DOHH2 (cell line): ENCODE measurements at regions not wholly inside any gene's neighbourhood (a gene's known extent, or its start where the extent isn't known, plus 50 kb on each side); places are given as distances from the start of the nearest gene placed in this dataset.

ENCODE experiments used
- EZH2phosphoT487 ChIP-seq: fragments of 200-600 bp; sonication (generic); IDR thresholded peaks from 2 replicates; pipeline ENCODE4 v1.6.1; 2017; ENCODE audit warnings: borderline replicate concordance, mild to moderate bottlenecking, antibody characterized with exemption, low read length, moderate library complexity, mixed read lengths
- TF ChIP-seq, protein P1 (sequence below): fragments of 200-600 bp; sonication (generic); IDR thresholded peaks from one replicate; pipeline ENCODE4 v1.5.1; 2014; ENCODE audit warnings: antibody characterized with exemption, mild to moderate bottlenecking, low read depth, low read length; ENCODE audit not compliant: poor library complexity, severe bottlenecking

DNA sequence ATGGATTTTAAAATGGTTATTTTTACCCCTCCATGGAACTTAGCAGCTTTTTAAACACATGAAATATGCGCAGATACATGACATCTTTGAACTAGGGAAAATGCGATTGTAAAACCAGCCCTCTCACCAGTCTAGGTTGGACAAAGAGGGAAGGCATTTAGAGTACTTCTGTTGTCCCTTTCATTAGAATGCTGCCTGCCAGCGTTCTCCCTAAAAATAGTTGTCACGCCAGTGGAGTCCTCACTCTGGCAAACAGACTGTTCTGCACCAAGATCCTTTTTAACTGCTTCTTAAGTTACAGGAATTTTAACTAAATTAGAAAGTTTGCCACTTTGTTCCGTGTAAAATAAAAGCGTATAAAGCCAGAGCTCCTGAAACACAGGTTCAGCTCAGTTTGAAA, 295.3 kb downstream of the VPS13C start:
- TF ChIP-seq EZH2phosphoT487, result no peak
- TF ChIP-seq, protein P1, sequence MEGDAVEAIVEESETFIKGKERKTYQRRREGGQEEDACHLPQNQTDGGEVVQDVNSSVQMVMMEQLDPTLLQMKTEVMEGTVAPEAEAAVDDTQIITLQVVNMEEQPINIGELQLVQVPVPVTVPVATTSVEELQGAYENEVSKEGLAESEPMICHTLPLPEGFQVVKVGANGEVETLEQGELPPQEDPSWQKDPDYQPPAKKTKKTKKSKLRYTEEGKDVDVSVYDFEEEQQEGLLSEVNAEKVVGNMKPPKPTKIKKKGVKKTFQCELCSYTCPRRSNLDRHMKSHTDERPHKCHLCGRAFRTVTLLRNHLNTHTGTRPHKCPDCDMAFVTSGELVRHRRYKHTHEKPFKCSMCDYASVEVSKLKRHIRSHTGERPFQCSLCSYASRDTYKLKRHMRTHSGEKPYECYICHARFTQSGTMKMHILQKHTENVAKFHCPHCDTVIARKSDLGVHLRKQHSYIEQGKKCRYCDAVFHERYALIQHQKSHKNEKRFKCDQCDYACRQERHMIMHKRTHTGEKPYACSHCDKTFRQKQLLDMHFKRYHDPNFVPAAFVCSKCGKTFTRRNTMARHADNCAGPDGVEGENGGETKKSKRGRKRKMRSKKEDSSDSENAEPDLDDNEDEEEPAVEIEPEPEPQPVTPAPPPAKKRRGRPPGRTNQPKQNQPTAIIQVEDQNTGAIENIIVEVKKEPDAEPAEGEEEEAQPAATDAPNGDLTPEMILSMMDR, result no peak
